ACC112 (cell line): ENCODE measurements at regions not wholly inside any gene's neighbourhood (a gene's known extent, or its start where the extent isn't known, plus 50 kb on each side); places are given as distances from the start of the nearest gene placed in this dataset.

ENCODE experiments used
- H2AFZ ChIP-seq: fragments of 200-600 bp; sonication (generic); one replicate; pipeline ENCODE4 v1.6.0; 2017; ENCODE audit warnings: antibody characterized with exemption, low read length; ENCODE audit not compliant: unreplicated experiment
- H3K27ac ChIP-seq: fragments of 200-600 bp; sonication (generic); 2 replicates; pipeline ENCODE4 v1.5.1; 2014; ENCODE audit warnings: low read depth, mild to moderate bottlenecking, antibody characterized with exemption, low read length, moderate library complexity
- H3K27me3 ChIP-seq: fragments of 200-600 bp; sonication (generic); 2 replicates; pipeline ENCODE4 v1.6.1; 2014; ENCODE audit warnings: mild to moderate bottlenecking, antibody characterized with exemption, low read length, moderate library complexity, mixed read lengths; ENCODE audit not compliant: insufficient read depth
- H3K36me3 ChIP-seq: fragments of 200-600 bp; sonication (generic); 2 replicates; pipeline ENCODE4 v1.6.1; 2016; ENCODE audit warnings: mild to moderate bottlenecking, antibody characterized with exemption, low read length, moderate library complexity, mixed read lengths; ENCODE audit not compliant: insufficient read depth
- H3K4me1 ChIP-seq: fragments of 200-600 bp; sonication (generic); one replicate; pipeline ENCODE4 v1.6.1; 2016; ENCODE audit warnings: low read length, mixed read lengths; ENCODE audit not compliant: insufficient read depth, unreplicated experiment, control insufficient read depth
- H3K4me3 ChIP-seq: fragments of 200-600 bp; sonication (generic); 2 replicates; pipeline ENCODE4 v1.5.1; 2014; ENCODE audit warnings: mild to moderate bottlenecking, low read depth, low read length
- H3K79me2 ChIP-seq: fragments of 200-600 bp; sonication (generic); one replicate; pipeline ENCODE4 v1.6.0; 2016; ENCODE audit warnings: low read length; ENCODE audit not compliant: control insufficient read depth, unreplicated experiment, insufficient read depth

GRCh38 chr9:105146677-105147076 lies 97.8 kb upstream of the SLC44A1 start:
- H3K4me1 ChIP-seq = peaks cover 10% of the 10 kb centered on the region

GRCh38 chr9:105147110-105147871 lies 97.2 kb upstream of the SLC44A1 start:
- H3K4me3 ChIP-seq = no peak overlapping the region
- no peaks in the 10 kb centered on the region for H3K27me3 ChIP-seq
- H3K27ac ChIP-seq = no peak overlapping the region
- H3K4me1 ChIP-seq = peaks cover 13% of the 10 kb centered on the region
- H3K36me3 ChIP-seq = no peaks in the 10 kb centered on the region
- no peaks in the 10 kb centered on the region for H3K79me2 ChIP-seq
- H2AFZ ChIP-seq = no peak overlapping the region

More at GRCh38 chr9:105146677-105147076, 97.8 kb upstream of the SLC44A1 start:
- Histone ChIP-seq H3K79me2 (no peaks in the 10 kb centered on the region), H2AFZ (no peak overlapping the region), H3K27me3 (no peaks in the 10 kb centered on the region), H3K27ac (no peak overlapping the region), H3K36me3 (no peaks in the 10 kb centered on the region), H3K4me3 (no peak overlapping the region)

- Histone ChIP-seq H3K27me3 (no peaks in the 10 kb centered on the region), H3K27ac (no peak overlapping the region), H3K79me2 (no peaks in the 10 kb centered on the region), H3K4me1 (peaks cover 13% of the 10 kb centered on the region), H2AFZ (no peak overlapping the region), H3K36me3 (no peaks in the 10 kb centered on the region), H3K4me3 (no peak overlapping the region)
These were observed 96.0 kb upstream of the SLC44A1 start for GRCh38 chr9:105148328-105149006.

- H3K27ac ChIP-seq = no peak overlapping the region; the same call in 1 of the 2 replicates
These were observed 93.3 kb upstream of the SLC44A1 start for GRCh38 chr9:105150991-105151685.

GRCh38 chr9:105151686-105151995 lies 92.8 kb upstream of the SLC44A1 start:
- H2AFZ ChIP-seq = no peak overlapping the region
- peaks cover 21% of the 10 kb centered on the region for H3K4me1 ChIP-seq
- H3K27ac ChIP-seq = no peak overlapping the region
- no peaks in the 10 kb centered on the region for H3K27me3 ChIP-seq
- H3K4me3 ChIP-seq = no peak overlapping the region
- H3K79me2 ChIP-seq = no peaks in the 10 kb centered on the region
- H3K36me3 ChIP-seq = no peaks in the 10 kb centered on the region

More at GRCh38 chr9:105150991-105151685, 93.3 kb upstream of the SLC44A1 start:
- Histone ChIP-seq H3K4me1 (peaks cover 21% of the 10 kb centered on the region), H3K36me3 (no peaks in the 10 kb centered on the region), H3K27me3 (no peaks in the 10 kb centered on the region), H2AFZ (peak overlapping the region; percentile 2), H3K79me2 (no peaks in the 10 kb centered on the region), H3K4me3 (no peak overlapping the region)

- Histone ChIP-seq H2AFZ (no peak overlapping the region), H3K4me1 (peaks cover 21% of the 10 kb centered on the region), H3K27ac (no peak overlapping the region), H3K36me3 (no peaks in the 10 kb centered on the region), H3K4me3 (no peak overlapping the region), H3K79me2 (no peaks in the 10 kb centered on the region), H3K27me3 (no peaks in the 10 kb centered on the region)
These were observed 89.7 kb upstream of the SLC44A1 start for GRCh38 chr9:105154723-105155191.

GRCh38 chr9:105157171-105157583 lies 87.3 kb upstream of the SLC44A1 start:
- no peak overlapping the region for H3K27ac ChIP-seq
- H2AFZ ChIP-seq = no peak overlapping the region
- no peaks in the 10 kb centered on the region for H3K36me3 ChIP-seq
- H3K79me2 ChIP-seq = no peaks in the 10 kb centered on the region
- peaks cover 8% of the 10 kb centered on the region for H3K4me1 ChIP-seq
- H3K27me3 ChIP-seq = no peaks in the 10 kb centered on the region
- H3K4me3 ChIP-seq = no peak overlapping the region

- Histone ChIP-seq H3K27me3 (no peaks in the 10 kb centered on the region), H3K36me3 (no peaks in the 10 kb centered on the region), H3K4me1 (peaks cover 8% of the 10 kb centered on the region), H2AFZ (no peak overlapping the region), H3K4me3 (no peak overlapping the region), H3K79me2 (no peaks in the 10 kb centered on the region), H3K27ac (no peak overlapping the region)
These were observed 86.4 kb upstream of the SLC44A1 start for GRCh38 chr9:105158020-105158419.

- Histone ChIP-seq H3K4me3 (no peak overlapping the region), H3K27ac (no peak overlapping the region), H3K4me1 (peaks cover 8% of the 10 kb centered on the region), H3K79me2 (no peaks in the 10 kb centered on the region), H2AFZ (no peak overlapping the region), H3K27me3 (no peaks in the 10 kb centered on the region), H3K36me3 (no peaks in the 10 kb centered on the region)
These were observed 85.6 kb upstream of the SLC44A1 start for GRCh38 chr9:105158898-105159297.

GRCh38 chr9:105168870-105169319 lies 75.6 kb upstream of the SLC44A1 start:
- H3K4me3 ChIP-seq = no peak overlapping the region
- no peaks in the 10 kb centered on the region for H3K27me3 ChIP-seq
- no peaks in the 10 kb centered on the region for H3K4me1 ChIP-seq
- H2AFZ ChIP-seq = no peak overlapping the region
- no peaks in the 10 kb centered on the region for H3K36me3 ChIP-seq
- H3K79me2 ChIP-seq = no peaks in the 10 kb centered on the region
- no peak overlapping the region for H3K27ac ChIP-seq
